HAP-1 (cell line): ENCODE measurements at regions not wholly inside any gene's neighbourhood (a gene's known extent, or its start where the extent isn't known, plus 50 kb on each side); places are given as distances from the start of the nearest gene placed in this dataset.
"Not testable (repeated sequence)": the region's sequence is repeated elsewhere in the genome, so short reads cannot be mapped to it uniquely, and the experiment has no call there.

Experiments used
- DNase-seq, 2 experiments: peaks; one replicate each; pipeline ENCODE4 v3.0.0-alpha.2; 2016 to 2020; ENCODE audit warnings: low spot score in 2 of 2
- H3K27me3 ChIP-seq: fragments of 250-450 bp; sonication (Bioruptor Pico); 2 replicates; pipeline ENCODE4 v1.5.1; 2020; ENCODE audit warnings: low read depth, mild to moderate bottlenecking, moderate library complexity
- H3K36me3 ChIP-seq: fragments of 250-450 bp; sonication (Bioruptor Pico); replicated peaks from 2 replicates; pipeline ENCODE4 v1.5.1; 2020; ENCODE audit warnings: mild to moderate bottlenecking
- H3K4me1 ChIP-seq: fragments of 250-450 bp; sonication (Bioruptor Pico); 2 replicates; pipeline ENCODE4 v1.5.1; 2020; ENCODE audit warnings: mild to moderate bottlenecking
- H3K4me3 ChIP-seq: fragments of 250-450 bp; sonication (Bioruptor Pico); 2 replicates; pipeline ENCODE4 v1.5.1; 2020; ENCODE audit warnings: mild to moderate bottlenecking, moderate library complexity
- H3K9me3 ChIP-seq: fragments of 250-450 bp; sonication (Bioruptor Pico); 2 replicates; pipeline ENCODE4 v1.5.1; 2020; ENCODE audit warnings: mild to moderate bottlenecking, moderate library complexity
- in situ Hi-C: fragments of 300-500 bp; cut with MboI; formaldehyde crosslinking; loops from 3 replicates; pipeline ENCODE4 v1.14.3; 2020; ENCODE audit warnings: low sequenced_read_pairs, inconsistent platforms, mixed read lengths

- H3K27me3 ChIP-seq: no peaks in the 10 kb centered on the region
- in situ Hi-C loops: no loop called here
- no peaks in the 10 kb centered on the region for H3K9me3 ChIP-seq
- no peaks in the 10 kb centered on the region for H3K36me3 ChIP-seq
- peaks cover 18% of the 10 kb centered on the region for H3K4me1 ChIP-seq
- no peak for DNase-seq
- no peak overlapping the region for H3K4me3 ChIP-seq
Observed at GRCh38 chr7:8360564-8361153, 72.8 kb upstream of the NXPH1 start.

- DNase-seq: peak in 1 of 2 experiments; percentile 63
Observed at GRCh38 chr7:8362723-8363369, 70.6 kb upstream of the NXPH1 start.

GRCh38 chr7:8363407-8364015 lies 69.9 kb upstream of the NXPH1 start:
- Histone ChIP-seq H3K4me3 (no peak overlapping the region), H3K36me3 (no peaks in the 10 kb centered on the region), H3K4me1 (peaks cover 18% of the 10 kb centered on the region), H3K9me3 (no peaks in the 10 kb centered on the region), H3K27me3 (no peaks in the 10 kb centered on the region)
- in situ Hi-C loops: no loop called here
- no peak for DNase-seq

More at GRCh38 chr7:8362723-8363369, 70.6 kb upstream of the NXPH1 start:
- peaks cover 18% of the 10 kb centered on the region for H3K4me1 ChIP-seq
- no peaks in the 10 kb centered on the region for H3K9me3 ChIP-seq
- no peaks in the 10 kb centered on the region for H3K36me3 ChIP-seq
- in situ Hi-C loops: no loop called here
- no peaks in the 10 kb centered on the region for H3K27me3 ChIP-seq
- H3K4me3 ChIP-seq: no peak overlapping the region

GRCh38 chr7:8365499-8366110 lies 67.8 kb upstream of the NXPH1 start:
- Histone ChIP-seq H3K4me3 (no peak overlapping the region), H3K27me3 (no peaks in the 10 kb centered on the region), H3K4me1 (peaks cover 13% of the 10 kb centered on the region), H3K9me3 (no peaks in the 10 kb centered on the region), H3K36me3 (no peaks in the 10 kb centered on the region)
- in situ Hi-C loops: no loop called here
- peak; percentile 10 to 31 for DNase-seq

GRCh38 chr7:8368007-8368406 lies 65.4 kb upstream of the NXPH1 start:
- H3K27me3 ChIP-seq, in situ Hi-C loops, H3K36me3 ChIP-seq, H3K4me1 ChIP-seq, H3K9me3 ChIP-seq, DNase-seq, H3K4me3 ChIP-seq: not testable (repeated sequence)

- Histone ChIP-seq H3K36me3 (no peaks in the 10 kb centered on the region), H3K4me1 (no peaks in the 10 kb centered on the region; the same call in 1 of the 2 replicates), H3K27me3 (no peaks in the 10 kb centered on the region), H3K9me3 (no peaks in the 10 kb centered on the region), H3K4me3 (no peak overlapping the region)
- in situ Hi-C loops: no loop called here
- no peak for DNase-seq
Observed at GRCh38 chr7:8371742-8372141, 61.7 kb upstream of the NXPH1 start.

GRCh38 chr7:8373851-8374250 lies 59.6 kb upstream of the NXPH1 start:
- Histone ChIP-seq H3K36me3 (no peaks in the 10 kb centered on the region), H3K4me3 (no peak overlapping the region), H3K4me1 (no peaks in the 10 kb centered on the region; the same call in 1 of the 2 replicates), H3K9me3 (no peaks in the 10 kb centered on the region), H3K27me3 (no peaks in the 10 kb centered on the region)
- in situ Hi-C loops: no loop called here
- DNase-seq: peak; percentile 14 to 55

GRCh38 chr7:8378349-8379019 lies 54.9 kb upstream of the NXPH1 start:
- in situ Hi-C loops: no loop called here
- H3K4me1 ChIP-seq: peaks cover 5% of the 10 kb centered on the region
- H3K27me3 ChIP-seq: no peaks in the 10 kb centered on the region
- H3K9me3 ChIP-seq: no peaks in the 10 kb centered on the region
- DNase-seq: peak in 1 of 2 experiments; percentile 25
- H3K4me3 ChIP-seq: no peak overlapping the region
- H3K36me3 ChIP-seq: no peaks in the 10 kb centered on the region

GRCh38 chr7:8379264-8379663 lies 54.1 kb upstream of the NXPH1 start:
- DNase-seq: no peak
- H3K27me3 ChIP-seq: no peaks in the 10 kb centered on the region
- no peaks in the 10 kb centered on the region for H3K36me3 ChIP-seq
- no peak overlapping the region for H3K4me3 ChIP-seq
- no peaks in the 10 kb centered on the region for H3K9me3 ChIP-seq
- in situ Hi-C loops: no loop called here
- peaks cover 5% of the 10 kb centered on the region; the same call in 1 of the 2 replicates for H3K4me1 ChIP-seq

GRCh38 chr7:8380130-8380529 lies 53.3 kb upstream of the NXPH1 start:
- H3K27me3 ChIP-seq: no peaks in the 10 kb centered on the region
- in situ Hi-C loops: no loop called here
- no peaks in the 10 kb centered on the region for H3K9me3 ChIP-seq
- H3K36me3 ChIP-seq: no peaks in the 10 kb centered on the region
- no peak for DNase-seq
- peaks cover 5% of the 10 kb centered on the region; the same call in 1 of the 2 replicates for H3K4me1 ChIP-seq
- H3K4me3 ChIP-seq: no peak overlapping the region

GRCh38 chr7:8382004-8382730 lies 51.2 kb upstream of the NXPH1 start:
- Histone ChIP-seq H3K4me1 (peaks cover 5% of the 10 kb centered on the region; the same call in 1 of the 2 replicates), H3K4me3 (no peak overlapping the region), H3K9me3 (no peaks in the 10 kb centered on the region), H3K27me3 (no peaks in the 10 kb centered on the region), H3K36me3 (no peaks in the 10 kb centered on the region)
- no peak for DNase-seq
- in situ Hi-C loops: no loop called here
